ENCODE measurements at regions not wholly inside any gene's neighbourhood (a gene's known extent, or its start where the extent isn't known, plus 50 kb on each side); places are given as distances from the start of the nearest gene placed in this dataset.

DNA sequence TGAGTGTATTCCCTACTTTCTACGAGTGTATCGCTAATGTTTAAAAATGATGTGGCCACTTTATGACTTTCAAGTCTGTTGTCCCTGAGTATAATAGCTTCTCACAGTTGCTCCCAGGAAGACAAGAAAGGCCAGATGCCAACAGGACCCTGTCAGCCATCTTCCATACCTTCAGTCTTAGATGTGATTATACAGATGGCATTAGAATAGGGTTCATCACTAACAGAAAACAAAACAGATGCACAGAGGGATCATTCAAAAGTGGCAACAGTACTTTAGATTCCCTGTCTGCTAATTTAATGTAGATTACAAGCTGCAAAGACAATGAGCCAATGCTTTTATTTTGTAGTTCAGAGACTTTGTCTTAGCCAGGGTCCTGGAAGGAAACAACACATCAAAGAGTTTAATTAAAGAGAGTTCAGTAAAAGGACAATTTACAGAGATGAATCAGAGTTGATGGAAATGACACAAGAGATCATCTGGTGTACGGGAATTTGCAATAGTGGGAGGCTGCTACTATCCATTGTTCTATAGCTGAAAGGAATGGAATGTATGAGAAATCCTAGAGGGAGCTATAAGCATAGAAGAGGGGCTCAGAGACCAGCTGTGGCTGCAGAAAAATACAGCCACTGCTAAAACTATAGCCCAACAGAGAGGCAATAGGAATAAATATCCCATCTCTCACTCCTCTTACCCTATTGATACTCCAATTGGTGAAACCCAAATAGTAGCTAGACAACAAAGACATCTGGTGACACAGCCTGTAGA, 393.7 kb upstream of the SMC2 start:
- Histone ChIP-seq H3K9me3 (ENCODE audit: control insufficient read depth, low read depth, low read length) (no peaks in the 10 kb centered on the region), H4K20me1 (ENCODE audit: control insufficient read depth, extremely low read depth, insufficient read depth, low read length) (no peaks in the 10 kb centered on the region), H3K27me3 (ENCODE audit: control insufficient read depth, extremely low read depth, insufficient read depth, low read length) (no peaks in the 10 kb centered on the region), H3K4me3 (ENCODE audit: control insufficient read depth in 2 of 3, extremely low read depth in 1 of 3, insufficient read depth in 2 of 3, low read depth in 1 of 3, low read length in 3 of 3) (no peak overlapping the region), H3K4me2 (ENCODE audit: control insufficient read depth, extremely low read depth, insufficient read depth, low read depth, low read length) (no peak overlapping the region), H3K4me1 (ENCODE audit: control insufficient read depth, extremely low read depth, insufficient read depth, low read length) (no peaks in the 10 kb centered on the region), H3K79me2 (ENCODE audit: control insufficient read depth, insufficient read depth, low read length) (no peaks in the 10 kb centered on the region), H3K9me1 (ENCODE audit: control insufficient read depth, extremely low read depth, insufficient read depth, low read length) (no peaks in the 10 kb centered on the region), H3K27ac (ENCODE audit: control insufficient read depth, insufficient read depth, low read length) (no peak overlapping the region), H3K9ac (ENCODE audit: control insufficient read depth, extremely low read depth, insufficient read depth, low read length) (no peak overlapping the region), H2AFZ (ENCODE audit: control insufficient read depth, low read length) (no peak overlapping the region), H3K36me3 (ENCODE audit: control insufficient read depth in 2 of 2, extremely low read depth in 1 of 2, insufficient read depth in 2 of 2, low read length in 2 of 2) (no peaks in the 10 kb centered on the region)
- FAIRE-seq: no peak
- DNase-seq (ENCODE audit: low read depth, low spot score): no peak
- dilution Hi-C loops (cut with MboI; ENCODE audit: extremely low pct_ligation_motif_present, low sequenced_read_pairs): no loop called here
- TF ChIP-seq, protein P1, sequence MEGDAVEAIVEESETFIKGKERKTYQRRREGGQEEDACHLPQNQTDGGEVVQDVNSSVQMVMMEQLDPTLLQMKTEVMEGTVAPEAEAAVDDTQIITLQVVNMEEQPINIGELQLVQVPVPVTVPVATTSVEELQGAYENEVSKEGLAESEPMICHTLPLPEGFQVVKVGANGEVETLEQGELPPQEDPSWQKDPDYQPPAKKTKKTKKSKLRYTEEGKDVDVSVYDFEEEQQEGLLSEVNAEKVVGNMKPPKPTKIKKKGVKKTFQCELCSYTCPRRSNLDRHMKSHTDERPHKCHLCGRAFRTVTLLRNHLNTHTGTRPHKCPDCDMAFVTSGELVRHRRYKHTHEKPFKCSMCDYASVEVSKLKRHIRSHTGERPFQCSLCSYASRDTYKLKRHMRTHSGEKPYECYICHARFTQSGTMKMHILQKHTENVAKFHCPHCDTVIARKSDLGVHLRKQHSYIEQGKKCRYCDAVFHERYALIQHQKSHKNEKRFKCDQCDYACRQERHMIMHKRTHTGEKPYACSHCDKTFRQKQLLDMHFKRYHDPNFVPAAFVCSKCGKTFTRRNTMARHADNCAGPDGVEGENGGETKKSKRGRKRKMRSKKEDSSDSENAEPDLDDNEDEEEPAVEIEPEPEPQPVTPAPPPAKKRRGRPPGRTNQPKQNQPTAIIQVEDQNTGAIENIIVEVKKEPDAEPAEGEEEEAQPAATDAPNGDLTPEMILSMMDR (optimal IDR thresholded peaks at IDR 0.05 in 1 of 3, IDR thresholded peaks at IDR 0.05 in 1 of 3, conservative IDR thresholded peaks at IDR 0.05 in 1 of 3; ENCODE audit: extremely low read depth in 1 of 3, insufficient read depth in 2 of 3, low read length in 3 of 3): no peak
- no peak for TF ChIP-seq EZH2 (IDR thresholded peaks at IDR 0.05; ENCODE audit: low read length)

DNA sequence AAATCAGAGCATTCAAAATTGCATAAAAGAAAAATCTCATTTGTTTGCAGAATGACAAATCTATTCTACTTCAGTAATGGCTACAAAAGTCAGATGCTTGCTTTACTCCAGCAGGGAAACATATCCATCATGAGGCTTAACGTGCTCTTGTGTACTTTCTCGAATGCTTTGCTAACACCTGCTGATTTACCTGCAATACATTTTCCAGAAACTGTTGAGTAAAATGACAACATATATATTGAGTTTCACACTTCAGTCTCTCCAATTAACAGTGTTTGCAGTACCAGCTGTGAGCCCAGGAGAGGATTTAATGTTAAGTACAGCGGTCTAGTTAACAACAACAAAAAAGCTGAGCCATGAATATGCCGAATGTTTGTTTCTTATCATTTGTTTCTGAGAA, 391.5 kb upstream of the SMC2 start:
- H3K36me3 ChIP-seq (ENCODE audit: control insufficient read depth in 2 of 2, extremely low read depth in 1 of 2, insufficient read depth in 2 of 2, low read length in 2 of 2): no peaks in the 10 kb centered on the region
- dilution Hi-C loops (cut with MboI; ENCODE audit: extremely low pct_ligation_motif_present, low sequenced_read_pairs): no loop called here

More for the DNA sequence above, 391.5 kb upstream of the SMC2 start:
- H3K9me3 ChIP-seq (ENCODE audit: control insufficient read depth, low read depth, low read length): no peaks in the 10 kb centered on the region
- FAIRE-seq: no peak
- no peak overlapping the region for H3K4me2 ChIP-seq (ENCODE audit: control insufficient read depth, extremely low read depth, insufficient read depth, low read depth, low read length)
- H3K4me3 ChIP-seq (ENCODE audit: control insufficient read depth in 2 of 3, extremely low read depth in 1 of 3, insufficient read depth in 2 of 3, low read depth in 1 of 3, low read length in 3 of 3): no peak overlapping the region
- H4K20me1 ChIP-seq (ENCODE audit: control insufficient read depth, extremely low read depth, insufficient read depth, low read length): no peaks in the 10 kb centered on the region
- no peak for DNase-seq (ENCODE audit: low read depth, low spot score)
- no peaks in the 10 kb centered on the region for H3K27me3 ChIP-seq (ENCODE audit: control insufficient read depth, extremely low read depth, insufficient read depth, low read length)
- H2AFZ ChIP-seq (ENCODE audit: control insufficient read depth, low read length): no peak overlapping the region
- no peak overlapping the region for H3K27ac ChIP-seq (ENCODE audit: control insufficient read depth, insufficient read depth, low read length)
- TF ChIP-seq EZH2 (IDR thresholded peaks at IDR 0.05; ENCODE audit: low read length): no peak
- TF ChIP-seq, protein P1 (optimal IDR thresholded peaks at IDR 0.05 in 1 of 3, IDR thresholded peaks at IDR 0.05 in 1 of 3, conservative IDR thresholded peaks at IDR 0.05 in 1 of 3; ENCODE audit: extremely low read depth in 1 of 3, insufficient read depth in 2 of 3, low read length in 3 of 3): no peak
- H3K79me2 ChIP-seq (ENCODE audit: control insufficient read depth, insufficient read depth, low read length): no peaks in the 10 kb centered on the region
- no peaks in the 10 kb centered on the region for H3K9me1 ChIP-seq (ENCODE audit: control insufficient read depth, extremely low read depth, insufficient read depth, low read length)
- H3K4me1 ChIP-seq (ENCODE audit: control insufficient read depth, extremely low read depth, insufficient read depth, low read length): no peaks in the 10 kb centered on the region
- H3K9ac ChIP-seq (ENCODE audit: control insufficient read depth, extremely low read depth, insufficient read depth, low read length): no peak overlapping the region

All from keratinocyte (primary cell).